Left ventricle myocardium inferior (tissue), 1 donor: ENCODE measurements at regions not wholly inside any gene's neighbourhood (a gene's known extent, or its start where the extent isn't known, plus 50 kb on each side); places are given as distances from the start of the nearest gene placed in this dataset.

Experiments used
- DNase-seq: peaks from one replicate; pipeline ENCODE4 v3.0.0-alpha.2; 2020
- H3K27ac ChIP-seq: fragments of 200-600 bp; replicated peaks from 2 replicates; pipeline ENCODE4 v1.8.0; 2021
- H3K27me3 ChIP-seq: fragments of 200-600 bp; 2 replicates; pipeline ENCODE4 v1.8.0; 2021; ENCODE audit warnings: low read depth
- H3K36me3 ChIP-seq: fragments of 200-600 bp; 2 replicates; pipeline ENCODE4 v1.8.0; 2021
- H3K4me1 ChIP-seq: fragments of 200-600 bp; 2 replicates; pipeline ENCODE4 v1.8.0; 2021
- H3K4me3 ChIP-seq: fragments of 200-600 bp; 2 replicates; pipeline ENCODE4 v1.8.0; 2021; ENCODE audit warnings: mild to moderate bottlenecking, moderate library complexity
- H3K9me3 ChIP-seq: fragments of 200-600 bp; replicated peaks from 2 replicates; pipeline ENCODE4 v1.8.0; 2021
- CTCF ChIP-seq: fragments of 200-600 bp; IDR thresholded peaks from 2 replicates; pipeline ENCODE4 v1.8.0; 2021; ENCODE audit warnings: antibody characterized with exemption, mild to moderate bottlenecking, borderline replicate concordance
- intact Hi-C: fragments of 100-400 bp; cut with micrococcal nuclease; formaldehyde crosslinking; loops from one replicate; pipeline ENCODE4 v1.11.0; 2022
- donor health status: DM: no; HTN: yes; CAD: no; lungs with severe emphysema.

GRCh38 chr7:13352677-13353076, 636.8 kb downstream of the ETV1 start:
- no peaks in the 10 kb centered on the region for H3K4me1 ChIP-seq
- TF ChIP-seq CTCF: no peak
- no peak overlapping the region for H3K27ac ChIP-seq
- no peaks in the 10 kb centered on the region for H3K27me3 ChIP-seq
- intact Hi-C loops: no loop called here
- no peak for DNase-seq
- no peak overlapping the region for H3K4me3 ChIP-seq
- H3K36me3 ChIP-seq: no peaks in the 10 kb centered on the region
- no peaks in the 10 kb centered on the region for H3K9me3 ChIP-seq

GRCh38 chr7:13359656-13360055, 629.8 kb downstream of the ETV1 start:
- intact Hi-C loops: no loop called here
- Histone ChIP-seq H3K27me3 (no peaks in the 10 kb centered on the region), H3K4me3 (no peak overlapping the region), H3K27ac (no peak overlapping the region), H3K36me3 (no peaks in the 10 kb centered on the region), H3K9me3 (no peaks in the 10 kb centered on the region), H3K4me1 (no peaks in the 10 kb centered on the region)
- TF ChIP-seq CTCF: no peak
- DNase-seq: no peak

- no peaks in the 10 kb centered on the region for H3K36me3 ChIP-seq
- no peaks in the 10 kb centered on the region for H3K4me1 ChIP-seq
- no peak overlapping the region for H3K27ac ChIP-seq
- no peak for DNase-seq
- intact Hi-C loops: no loop called here
- no peaks in the 10 kb centered on the region for H3K27me3 ChIP-seq
- no peaks in the 10 kb centered on the region for H3K9me3 ChIP-seq
- TF ChIP-seq CTCF: no peak
- no peak overlapping the region for H3K4me3 ChIP-seq
Observed at GRCh38 chr7:13386741-13387140, 602.7 kb downstream of the ETV1 start.

DNA sequence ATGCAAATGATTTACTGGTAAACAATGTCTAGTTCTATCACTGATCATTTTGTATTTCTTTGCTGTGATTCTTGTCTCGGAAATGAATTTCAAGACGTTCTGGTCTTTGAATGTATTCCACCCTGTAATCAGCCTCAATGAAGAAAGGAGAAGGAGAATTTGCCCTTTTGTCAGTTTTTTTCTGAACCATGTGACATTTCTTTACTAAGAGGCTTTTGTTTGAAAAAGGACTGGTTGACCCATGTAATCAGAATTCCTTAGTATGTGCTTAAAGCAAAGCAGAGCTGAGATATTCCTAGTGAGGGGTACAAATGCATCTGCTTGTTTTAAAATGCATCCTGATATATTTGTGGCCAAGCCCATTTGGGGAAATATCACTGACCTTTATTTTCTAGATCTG, 581.6 kb downstream of the ETV1 start:
- Histone ChIP-seq H3K9me3 (no peaks in the 10 kb centered on the region), H3K27ac (no peak overlapping the region), H3K27me3 (no peaks in the 10 kb centered on the region), H3K36me3 (no peaks in the 10 kb centered on the region), H3K4me1 (no peaks in the 10 kb centered on the region), H3K4me3 (no peak overlapping the region)
- intact Hi-C loops: no loop called here
- no peak for TF ChIP-seq CTCF
- DNase-seq: no peak

GRCh38 chr7:13411151-13411550, 578.3 kb downstream of the ETV1 start:
- intact Hi-C loops: no loop called here
- Histone ChIP-seq H3K4me1 (peaks cover 7% of the 10 kb centered on the region), H3K9me3 (no peaks in the 10 kb centered on the region), H3K27ac (no peak overlapping the region), H3K36me3 (no peaks in the 10 kb centered on the region), H3K27me3 (no peaks in the 10 kb centered on the region), H3K4me3 (no peak overlapping the region)
- no peak for TF ChIP-seq CTCF
- DNase-seq: no peak

- no peak overlapping the region for H3K27ac ChIP-seq
- intact Hi-C loops: no loop called here
- peaks cover 7% of the 10 kb centered on the region for H3K4me1 ChIP-seq
- no peak for TF ChIP-seq CTCF
- no peaks in the 10 kb centered on the region for H3K27me3 ChIP-seq
- H3K9me3 ChIP-seq: no peaks in the 10 kb centered on the region
- H3K36me3 ChIP-seq: no peaks in the 10 kb centered on the region
- DNase-seq: no peak
- H3K4me3 ChIP-seq: no peak overlapping the region
Observed at GRCh38 chr7:13411636-13412035, 577.8 kb downstream of the ETV1 start.
